ENCODE measurements at regions not wholly inside any gene's neighbourhood (a gene's known extent, or its start where the extent isn't known, plus 50 kb on each side); places are given as distances from the start of the nearest gene placed in this dataset.

GRCh38 chr18:71336576-71337210 lies 1047.8 kb downstream of the SOCS6 start:
- TF ChIP-seq, protein P1, sequence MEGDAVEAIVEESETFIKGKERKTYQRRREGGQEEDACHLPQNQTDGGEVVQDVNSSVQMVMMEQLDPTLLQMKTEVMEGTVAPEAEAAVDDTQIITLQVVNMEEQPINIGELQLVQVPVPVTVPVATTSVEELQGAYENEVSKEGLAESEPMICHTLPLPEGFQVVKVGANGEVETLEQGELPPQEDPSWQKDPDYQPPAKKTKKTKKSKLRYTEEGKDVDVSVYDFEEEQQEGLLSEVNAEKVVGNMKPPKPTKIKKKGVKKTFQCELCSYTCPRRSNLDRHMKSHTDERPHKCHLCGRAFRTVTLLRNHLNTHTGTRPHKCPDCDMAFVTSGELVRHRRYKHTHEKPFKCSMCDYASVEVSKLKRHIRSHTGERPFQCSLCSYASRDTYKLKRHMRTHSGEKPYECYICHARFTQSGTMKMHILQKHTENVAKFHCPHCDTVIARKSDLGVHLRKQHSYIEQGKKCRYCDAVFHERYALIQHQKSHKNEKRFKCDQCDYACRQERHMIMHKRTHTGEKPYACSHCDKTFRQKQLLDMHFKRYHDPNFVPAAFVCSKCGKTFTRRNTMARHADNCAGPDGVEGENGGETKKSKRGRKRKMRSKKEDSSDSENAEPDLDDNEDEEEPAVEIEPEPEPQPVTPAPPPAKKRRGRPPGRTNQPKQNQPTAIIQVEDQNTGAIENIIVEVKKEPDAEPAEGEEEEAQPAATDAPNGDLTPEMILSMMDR (IDR thresholded peaks at IDR 0.05): no peak
- H3K9me3 Mint-ChIP-seq: peaks cover 22% of the 10 kb centered on the region
- no peaks in the 10 kb centered on the region for H3K4me1 Mint-ChIP-seq (ENCODE audit: low read depth)
- no peaks in the 10 kb centered on the region for H3K27me3 Mint-ChIP-seq (ENCODE audit: insufficient read depth)
- no peak for DNase-seq
- H3K4me3 Mint-ChIP-seq: no peak overlapping the region
- no peak overlapping the region for H3K27ac Mint-ChIP-seq
- H3K36me3 Mint-ChIP-seq (ENCODE audit: low read depth): no peaks in the 10 kb centered on the region

GRCh38 chr18:71329563-71329962 lies 1040.7 kb downstream of the SOCS6 start:
- H3K27me3 Mint-ChIP-seq (ENCODE audit: insufficient read depth): no peaks in the 10 kb centered on the region
- H3K9me3 Mint-ChIP-seq: peaks cover 40% of the 10 kb centered on the region
- H3K27ac Mint-ChIP-seq: no peak overlapping the region

DNA sequence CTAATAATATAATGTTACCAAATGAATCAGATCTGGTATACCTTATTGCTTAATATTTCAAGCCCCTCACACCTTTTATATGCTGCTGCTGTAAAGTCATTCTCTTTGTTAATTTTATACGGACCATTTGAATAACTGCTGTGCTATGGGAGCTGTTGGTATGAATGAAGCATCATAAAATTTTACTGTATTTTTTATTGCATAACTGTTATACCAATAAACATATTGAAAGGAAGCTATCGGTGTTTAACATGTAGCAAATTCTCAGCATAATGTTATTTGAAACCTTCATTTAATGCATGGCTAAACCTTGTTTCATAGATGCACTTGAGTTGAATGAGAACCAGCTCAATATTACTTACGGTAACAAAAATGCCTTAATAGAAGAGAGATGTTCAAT lies 1040.3 kb downstream of the SOCS6 start:
- Mint-ChIP-seq H3K4me1 (ENCODE audit: low read depth) (no peaks in the 10 kb centered on the region), H3K27me3 (ENCODE audit: insufficient read depth) (no peaks in the 10 kb centered on the region), H3K4me3 (no peak overlapping the region), H3K9me3 (peaks cover 44% of the 10 kb centered on the region), H3K36me3 (ENCODE audit: low read depth) (no peaks in the 10 kb centered on the region), H3K27ac (no peak overlapping the region)
- no peak for DNase-seq
- TF ChIP-seq, protein P1 (IDR thresholded peaks at IDR 0.05): no peak

More at GRCh38 chr18:71329563-71329962, 1040.7 kb downstream of the SOCS6 start:
- TF ChIP-seq, protein P1 (IDR thresholded peaks at IDR 0.05): no peak
- no peak for DNase-seq
- H3K4me1 Mint-ChIP-seq (ENCODE audit: low read depth): no peaks in the 10 kb centered on the region
- H3K36me3 Mint-ChIP-seq (ENCODE audit: low read depth): no peaks in the 10 kb centered on the region
- no peak overlapping the region for H3K4me3 Mint-ChIP-seq

GRCh38 chr18:71327850-71328249 lies 1039.0 kb downstream of the SOCS6 start:
- Mint-ChIP-seq H3K27ac (no peak overlapping the region), H3K27me3 (ENCODE audit: insufficient read depth) (no peaks in the 10 kb centered on the region), H3K4me3 (no peak overlapping the region), H3K36me3 (ENCODE audit: low read depth) (no peaks in the 10 kb centered on the region), H3K9me3 (peaks cover 44% of the 10 kb centered on the region), H3K4me1 (ENCODE audit: low read depth) (no peaks in the 10 kb centered on the region)
- TF ChIP-seq, protein P1 (IDR thresholded peaks at IDR 0.05): no peak
- DNase-seq: no peak

- Mint-ChIP-seq H3K27ac (no peak overlapping the region), H3K27me3 (ENCODE audit: insufficient read depth) (no peaks in the 10 kb centered on the region), H3K36me3 (ENCODE audit: low read depth) (no peaks in the 10 kb centered on the region), H3K4me1 (ENCODE audit: low read depth) (no peaks in the 10 kb centered on the region), H3K4me3 (no peak overlapping the region), H3K9me3 (peaks cover 44% of the 10 kb centered on the region)
- TF ChIP-seq, protein P1 (IDR thresholded peaks at IDR 0.05): no peak
- DNase-seq: no peak
Observed at GRCh38 chr18:71327441-71327840, 1038.6 kb downstream of the SOCS6 start.
